LNCAP (cell line): ENCODE measurements at regions not wholly inside any gene's neighbourhood (a gene's known extent, or its start where the extent isn't known, plus 50 kb on each side); places are given as distances from the start of the nearest gene placed in this dataset.

Experiments
- CTCF ChIP-seq: fragments of 450-650 bp; IDR thresholded peaks from 2 replicates; pipeline ENCODE4 v1.5.1; 2017; ENCODE audit warnings: mild to moderate bottlenecking

DNA sequence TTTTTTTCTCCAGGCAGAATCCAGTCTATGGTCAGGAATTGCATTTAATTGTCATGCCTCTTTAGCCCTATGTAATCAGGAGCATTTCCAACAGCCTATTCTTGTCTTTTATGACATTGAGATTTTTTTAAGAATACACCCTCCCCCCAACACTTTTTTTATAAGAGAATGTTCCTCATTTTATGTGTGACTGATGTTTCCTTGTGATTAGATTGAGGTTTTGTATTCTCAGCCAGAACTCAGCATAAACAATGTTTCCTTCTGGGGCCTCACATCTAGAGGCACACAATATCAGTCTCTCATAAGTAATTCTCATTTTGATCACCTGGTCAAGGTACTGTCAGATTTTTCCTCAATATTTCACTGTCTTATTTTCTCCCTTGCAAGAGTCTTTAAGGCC is 193.4 kb upstream of the PDE1C start:
- TF ChIP-seq CTCF, result no peak

DNA sequence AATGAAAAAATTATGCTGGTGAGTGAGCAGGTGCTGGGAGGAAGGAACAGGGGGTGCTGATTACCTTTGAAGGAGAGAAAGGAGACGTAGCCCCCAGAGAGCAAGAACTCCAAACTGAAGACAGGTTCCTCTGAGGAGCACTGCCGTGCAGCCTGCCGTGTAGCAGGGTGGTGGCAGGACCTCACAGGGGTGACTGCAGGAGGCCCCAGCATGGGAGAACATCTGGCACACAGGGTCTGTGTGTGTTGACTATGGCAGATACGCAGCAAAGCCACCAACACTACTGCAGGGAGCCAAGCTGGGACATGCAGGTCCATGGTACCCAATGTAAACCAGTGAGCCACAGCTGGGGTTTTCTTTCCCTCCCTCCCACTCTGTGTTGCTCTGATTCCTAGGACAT is 192.1 kb upstream of the PDE1C start:
- TF ChIP-seq CTCF, result no peak

GRCh38 chr7:32259931-32260596 is 189.9 kb upstream of the PDE1C start:
- TF ChIP-seq CTCF, result no peak

GRCh38 chr7:32258265-32258664 is 188.1 kb upstream of the PDE1C start:
- TF ChIP-seq CTCF, result no peak

- TF ChIP-seq CTCF, result no peak
Observed at GRCh38 chr7:32257621-32258020, 187.4 kb upstream of the PDE1C start.

DNA sequence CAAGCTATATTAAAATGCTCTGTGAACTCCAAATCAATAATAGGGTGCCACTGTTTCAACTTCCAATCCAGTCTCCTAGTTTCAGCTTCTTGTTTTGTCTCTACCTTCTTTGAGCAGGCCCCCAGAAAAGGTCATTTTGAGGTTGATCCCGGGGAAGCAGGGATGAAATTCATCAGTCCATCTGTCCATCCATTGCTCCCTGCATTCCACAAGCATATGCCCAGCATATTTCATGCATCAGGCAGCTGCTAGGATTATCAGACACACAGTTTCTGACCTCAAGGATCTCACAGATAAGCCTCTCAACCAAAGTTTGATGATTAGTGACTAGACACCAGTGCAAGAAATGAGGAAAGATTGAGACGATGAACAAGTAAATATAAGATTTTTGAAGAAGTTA is 186.6 kb upstream of the PDE1C start:
- no peak for TF ChIP-seq CTCF

- no peak for TF ChIP-seq CTCF
Observed at GRCh38 chr7:32256376-32256775, 186.2 kb upstream of the PDE1C start.

GRCh38 chr7:32255036-32255435 is 184.8 kb upstream of the PDE1C start:
- no peak for TF ChIP-seq CTCF
